IMR-90 (cell line): ENCODE measurements at regions not wholly inside any gene's neighbourhood (a gene's known extent, or its start where the extent isn't known, plus 50 kb on each side); places are given as distances from the start of the nearest gene placed in this dataset.

Source experiments
- ATAC-seq: fragments of 200-7000 bp; cut with Tn5 transposase; 2 replicates; pipeline ENCODE4 v1.9.1; 2020; ENCODE audit warnings: low read depth, mild to moderate bottlenecking, moderate library complexity
- BruUV-seq: library from RNA; stranded (reverse); fragments of 400-500 nt; replicated peaks from 2 replicates; lab custom pipeline; 2021; lab: Mats Ljungman, UMichigan
- CTCF ChIA-PET: fragments of 300-600 bp; formaldehyde crosslinking; extraction: SDS; loops from one replicate; lab custom pipeline; 2021; ENCODE audit warnings: antibody characterized with exemption; lab: Yijun Ruan, JAX
- POLR2A ChIA-PET: fragments of 300-600 bp; sonication (Branson Sonifier 250); formaldehyde crosslinking; loops from one replicate; lab custom pipeline; 2022; ENCODE audit warnings: antibody characterized with exemption; ENCODE audit not compliant: unreplicated experiment; lab: Charles Lee
- DNase-seq: peaks from one replicate; pipeline ENCODE4 v3.0.0; 2013
- H2AFZ ChIP-seq: replicated peaks from 2 replicates; pipeline ENCODE3; 2013; ENCODE audit warnings: low read length, mild to moderate bottlenecking; ENCODE audit not compliant: poor library complexity
- H2AK5ac ChIP-seq: 2 replicates; pipeline ENCODE4 v1.6.1; 2013; ENCODE audit warnings: low read depth, low read length, inconsistent platforms
- H2AK9ac ChIP-seq: replicated peaks from 2 replicates; pipeline ENCODE3; 2013; ENCODE audit warnings: mild to moderate bottlenecking, low read depth, low read length, moderate library complexity; ENCODE audit not compliant: poor library complexity
- H2BK120ac ChIP-seq: 2 replicates; pipeline ENCODE4 v1.6.1; 2013; ENCODE audit warnings: low read depth, low read length, inconsistent platforms
- H2BK15ac ChIP-seq: 3 replicates; pipeline ENCODE4 v1.6.1; 2013; ENCODE audit warnings: low read depth, low read length, inconsistent platforms
- H2BK20ac ChIP-seq: 2 replicates; pipeline ENCODE4 v1.6.1; 2013; ENCODE audit warnings: low read depth, mild to moderate bottlenecking, inconsistent platforms, low read length, moderate library complexity
- H2BK5ac ChIP-seq: 2 replicates; pipeline ENCODE4 v1.6.1; 2013; ENCODE audit warnings: mild to moderate bottlenecking, low read depth, low read length, inconsistent platforms; ENCODE audit not compliant: poor library complexity, severe bottlenecking
- H3K14ac ChIP-seq: replicated peaks from 2 replicates; pipeline ENCODE4 v1.6.1; 2013; ENCODE audit warnings: low read depth, low read length, inconsistent platforms
- H3K18ac ChIP-seq: 2 replicates; pipeline ENCODE4 v1.6.1; 2013; ENCODE audit warnings: low read depth, low read length, control low read depth
- H3K23ac ChIP-seq: 2 replicates; pipeline ENCODE4 v1.6.1; 2013; ENCODE audit warnings: low read depth, low read length, inconsistent platforms
- H3K27ac ChIP-seq: 2 replicates; pipeline ENCODE4 v1.5.1; 2013; ENCODE audit warnings: mild to moderate bottlenecking, control low read depth, low read length; ENCODE audit not compliant: insufficient read depth
- H3K27me3 ChIP-seq: 2 replicates; pipeline ENCODE4 v1.6.1; 2013; ENCODE audit warnings: low read length; ENCODE audit not compliant: control insufficient read depth, insufficient read depth
- H3K36me3 ChIP-seq: 2 replicates; pipeline ENCODE4 v1.6.1; 2013; ENCODE audit warnings: low read length, mixed read lengths; ENCODE audit not compliant: control insufficient read depth, insufficient read depth
- H3K4ac ChIP-seq: 2 replicates; pipeline ENCODE4 v1.6.1; 2013; ENCODE audit warnings: low read depth, low read length, inconsistent platforms
- H3K4me1 ChIP-seq: 2 replicates; pipeline ENCODE4 v1.6.1; 2013; ENCODE audit warnings: low read length, mixed read lengths; ENCODE audit not compliant: control insufficient read depth, insufficient read depth
- H3K4me2 ChIP-seq: 2 replicates; pipeline ENCODE4 v1.6.1; 2013; ENCODE audit warnings: low read depth, mild to moderate bottlenecking, control low read depth, low read length, moderate library complexity
- H3K4me3 ChIP-seq: 2 replicates; pipeline ENCODE4 v1.5.1; 2013; ENCODE audit warnings: low read depth, mild to moderate bottlenecking, control low read depth, low read length, moderate library complexity; ENCODE audit not compliant: insufficient read depth
- H3K56ac ChIP-seq: 2 replicates; pipeline ENCODE4 v1.6.1; 2013; ENCODE audit warnings: low read length, inconsistent platforms; ENCODE audit not compliant: insufficient read depth; ENCODE audit errors: extremely low read depth
- H3K79me1 ChIP-seq, 2 experiments: 2 replicates each; pipeline ENCODE4 v1.6.1; 2013; ENCODE audit warnings: low read length in 2 of 2, inconsistent platforms in 1 of 2, low read depth in 1 of 2
- H3K9ac ChIP-seq: 2 replicates; pipeline ENCODE4 v1.6.1; 2013; ENCODE audit warnings: low read depth, low read length, control low read depth
- H3K9me1 ChIP-seq: 2 replicates; pipeline ENCODE4 v1.6.1; 2013; ENCODE audit warnings: low read length, inconsistent platforms; ENCODE audit not compliant: insufficient read depth
- H3K9me3 ChIP-seq: 2 replicates; pipeline ENCODE4 v1.6.1; 2013; ENCODE audit warnings: low read length; ENCODE audit not compliant: control insufficient read depth, insufficient read depth
- H4K20me1 ChIP-seq: 2 replicates; pipeline ENCODE4 v1.6.1; 2013; ENCODE audit warnings: low read length, inconsistent platforms; ENCODE audit not compliant: insufficient read depth
- H4K5ac ChIP-seq: 2 replicates; pipeline ENCODE4 v1.6.1; 2013; ENCODE audit warnings: mild to moderate bottlenecking, low read depth, low read length, control low read depth
- H4K8ac ChIP-seq, 2 experiments: 2 replicates each; pipeline ENCODE4 v1.6.1; 2013; ENCODE audit warnings: low read depth in 2 of 2, low read length in 2 of 2, control low read depth in 1 of 2, inconsistent platforms in 1 of 2
- H4K91ac ChIP-seq: 2 replicates; pipeline ENCODE4 v1.6.1; 2013; ENCODE audit warnings: low read depth, low read length, inconsistent platforms; ENCODE audit not compliant: insufficient read depth
- BHLHE40 ChIP-seq: fragments of 150-350 bp; IDR thresholded peaks from 2 replicates; pipeline ENCODE4 v1.6.1; 2016; ENCODE audit warnings: mild to moderate bottlenecking, low read depth, low read length
- CHD1 ChIP-seq: IDR thresholded peaks from 2 replicates; pipeline ENCODE4 v1.6.1; 2012; ENCODE audit warnings: low read depth, low read length, improper control_type of control experiment
- CTCF ChIP-seq: conservative IDR thresholded peaks from 2 replicates; pipeline ENCODE4 v1.5.1; 2012; ENCODE audit warnings: mild to moderate bottlenecking, low read depth, low read length, improper control_type of control experiment
- ELK1 ChIP-seq: fragments of 150-350 bp; IDR thresholded peaks from 2 replicates; pipeline ENCODE4 v1.6.1; 2016; ENCODE audit warnings: low read depth, mild to moderate bottlenecking, low read length, moderate library complexity, borderline replicate concordance
- FOS ChIP-seq: fragments of 150-350 bp; IDR thresholded peaks from 2 replicates; pipeline ENCODE4 v1.6.1; 2016; ENCODE audit warnings: low read depth, low read length
- MAFK ChIP-seq: IDR thresholded peaks from 2 replicates; pipeline ENCODE4 v1.6.1; 2012; ENCODE audit warnings: low read depth, low read length, improper control_type of control experiment
- MAZ ChIP-seq: IDR thresholded peaks from 2 replicates; pipeline ENCODE4 v1.6.1; 2012; ENCODE audit warnings: low read depth, mild to moderate bottlenecking, low read length, improper control_type of control experiment, moderate library complexity, borderline replicate concordance
- MXI1 ChIP-seq: IDR thresholded peaks from 2 replicates; pipeline ENCODE4 v1.6.1; 2012; ENCODE audit warnings: low read depth, mild to moderate bottlenecking, low read length, moderate library complexity, borderline replicate concordance
- NFE2L2 ChIP-seq: fragments of 150-350 bp; IDR thresholded peaks from 2 replicates; pipeline ENCODE4 v1.6.1; 2016; ENCODE audit warnings: low read depth, mild to moderate bottlenecking, low read length
- POLR2A ChIP-seq: IDR thresholded peaks from 2 replicates; pipeline ENCODE4 v1.6.1; 2012; ENCODE audit warnings: mild to moderate bottlenecking, low read depth, low read length
- RAD21 ChIP-seq: IDR thresholded peaks from 2 replicates; pipeline ENCODE4 v1.6.1; 2012; ENCODE audit warnings: low read length, improper control_type of control experiment
- RCOR1 ChIP-seq: IDR thresholded peaks from 2 replicates; pipeline ENCODE4 v1.6.1; 2012; ENCODE audit warnings: mild to moderate bottlenecking, low read length, improper control_type of control experiment; ENCODE audit not compliant: insufficient replicate concordance
- SMC3 ChIP-seq: fragments of 150-350 bp; IDR thresholded peaks from 2 replicates; pipeline ENCODE4 v1.6.1; 2016; ENCODE audit warnings: low read depth, mild to moderate bottlenecking, antibody characterized with exemption, low read length, moderate library complexity
- USF2 ChIP-seq: fragments of 150-350 bp; IDR thresholded peaks from 2 replicates; pipeline ENCODE4 v1.6.1; 2017; ENCODE audit warnings: mild to moderate bottlenecking, antibody characterized with exemption, low read length, low read depth
- WGBS, 2 experiments: methylation state at CpG; one replicate each; pipeline versions ENCODE4 v1.1.5 to v1.1.7; 2013; ENCODE audit warnings: missing lambda C conversion rate in 2 of 2; ENCODE audit not compliant: insufficient read length in 1 of 2; ENCODE audit errors: extremely low coverage in 2 of 2; 5-methylcytosine and 5-hydroxymethylcytosine counted together
- dilution Hi-C: fragments of 300-500 bp; cut with HindIII; formaldehyde crosslinking; loops from one replicate; pipeline ENCODE4 v1.14.3; 2018; ENCODE audit warnings: low sequenced_read_pairs; ENCODE audit not compliant: unreplicated experiment
- in situ Hi-C: fragments of 300-500 bp; cut with MboI; formaldehyde crosslinking; loops from 3 replicates; pipeline ENCODE4 v1.14.3; 2019; ENCODE audit warnings: low sequenced_read_pairs, inconsistent platforms, mixed read lengths
- intact Hi-C: fragments of 100-400 bp; cut with micrococcal nuclease; formaldehyde crosslinking; loops from 2 replicates; pipeline ENCODE4 v1.10.0; 2022

- no peak overlapping the region for H2AFZ ChIP-seq
- no peak overlapping the region for H3K27ac ChIP-seq
Measured at GRCh38 chr9:118527261-118527660, 823.1 kb downstream of the TLR4 start.

More at GRCh38 chr9:118527261-118527660, 823.1 kb downstream of the TLR4 start:
- H3K56ac ChIP-seq, result no peak overlapping the region
- H4K8ac ChIP-seq, result no peak overlapping the region
- no peaks in the 10 kb centered on the region for H3K9me1 ChIP-seq
- H3K27me3 ChIP-seq, result no peaks in the 10 kb centered on the region
- no peaks in the 10 kb centered on the region for H3K4me1 ChIP-seq
- no peaks in the 10 kb centered on the region for H3K79me1 ChIP-seq
- no peak overlapping the region for H3K23ac ChIP-seq
- no peak overlapping the region for H4K5ac ChIP-seq
- H2AK9ac ChIP-seq, result no peak overlapping the region
- no peak overlapping the region for H2AK5ac ChIP-seq
- peaks cover 4% of the 10 kb centered on the region; the same call in 1 of the 2 replicates for H3K9me3 ChIP-seq
- TF ChIP-seq CTCF (no peak), RCOR1 (no peak), FOS (no peak), MAFK (no peak), MXI1 (no peak), NFE2L2 (no peak), USF2 (no peak), RAD21 (no peak), MAZ (no peak), CHD1 (no peak), POLR2A (no peak), BHLHE40 (no peak), SMC3 (no peak), ELK1 (no peak)
- H3K9ac ChIP-seq, result no peak overlapping the region
- H3K36me3 ChIP-seq, result no peaks in the 10 kb centered on the region
- in situ Hi-C loops (no loop called here), intact Hi-C loops (no loop called here), dilution Hi-C loops (no loop called here)
- no peak overlapping the region for H4K91ac ChIP-seq
- H2BK5ac ChIP-seq, result no peak overlapping the region
- H3K4ac ChIP-seq, result no peak overlapping the region
- no peak overlapping the region for H3K14ac ChIP-seq
- no TSS peak for BruUV-seq
- H4K20me1 ChIP-seq, result no peaks in the 10 kb centered on the region
- no peak overlapping the region for H2BK120ac ChIP-seq
- no CpG with 5 or more reads among the region's 1 CpG for WGBS, 2 experiments
- H2BK15ac ChIP-seq, result no peak overlapping the region
- no peak overlapping the region for H3K18ac ChIP-seq
- no peak for DNase-seq
- POLR2A ChIA-PET, result no interaction called here
- no peak overlapping the region for H3K4me3 ChIP-seq
- H3K4me2 ChIP-seq, result no peak overlapping the region
- CTCF ChIA-PET, result no interaction called here
- H2BK20ac ChIP-seq, result no peak overlapping the region
- ATAC-seq, result no peak
